Retinal pigment epithelial cell (primary cell): ENCODE measurements at regions not wholly inside any gene's neighbourhood (a gene's known extent, or its start where the extent isn't known, plus 50 kb on each side); places are given as distances from the start of the nearest gene placed in this dataset.
A peak's percentile ranks its signal among the peaks of the same experiment; 100 is the strongest.

Source experiments
- DNase-seq: peaks from one replicate; pipeline ENCODE4 v3.0.0-alpha.2; 2010; ENCODE audit warnings: low read depth
- H3K4me3 ChIP-seq: 2 replicates; pipeline ENCODE4 v1.5.1; 2011; ENCODE audit warnings: mild to moderate bottlenecking, low read length, control low read depth, moderate library complexity
- TF ChIP-seq, protein P1 (sequence below): conservative IDR thresholded peaks from 2 replicates; pipeline ENCODE4 v1.5.1; 2011; ENCODE audit warnings: low read depth, low read length, control low read depth, inconsistent platforms

DNA sequence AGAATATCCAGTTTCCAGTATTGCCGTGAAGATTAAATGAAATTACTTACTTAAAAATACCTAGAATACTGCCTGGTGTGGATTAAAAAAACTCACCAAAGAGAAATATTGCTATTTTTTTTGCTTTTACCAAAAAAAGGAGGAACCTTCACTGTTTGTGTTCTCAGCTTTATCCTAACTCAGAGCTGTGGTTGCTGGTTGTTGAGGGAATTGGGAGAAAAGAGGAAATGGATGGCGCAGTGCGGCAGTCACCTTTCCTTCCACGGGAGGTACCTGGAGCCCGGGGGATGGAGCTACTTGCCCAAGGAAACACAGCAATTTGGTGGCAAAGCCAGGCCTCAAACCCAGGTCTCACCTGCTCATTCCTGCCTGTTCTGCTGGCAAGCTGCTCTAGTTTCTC, 270.3 kb downstream of the RPLP1 start:
- DNase-seq: no peak
- TF ChIP-seq, protein P1, sequence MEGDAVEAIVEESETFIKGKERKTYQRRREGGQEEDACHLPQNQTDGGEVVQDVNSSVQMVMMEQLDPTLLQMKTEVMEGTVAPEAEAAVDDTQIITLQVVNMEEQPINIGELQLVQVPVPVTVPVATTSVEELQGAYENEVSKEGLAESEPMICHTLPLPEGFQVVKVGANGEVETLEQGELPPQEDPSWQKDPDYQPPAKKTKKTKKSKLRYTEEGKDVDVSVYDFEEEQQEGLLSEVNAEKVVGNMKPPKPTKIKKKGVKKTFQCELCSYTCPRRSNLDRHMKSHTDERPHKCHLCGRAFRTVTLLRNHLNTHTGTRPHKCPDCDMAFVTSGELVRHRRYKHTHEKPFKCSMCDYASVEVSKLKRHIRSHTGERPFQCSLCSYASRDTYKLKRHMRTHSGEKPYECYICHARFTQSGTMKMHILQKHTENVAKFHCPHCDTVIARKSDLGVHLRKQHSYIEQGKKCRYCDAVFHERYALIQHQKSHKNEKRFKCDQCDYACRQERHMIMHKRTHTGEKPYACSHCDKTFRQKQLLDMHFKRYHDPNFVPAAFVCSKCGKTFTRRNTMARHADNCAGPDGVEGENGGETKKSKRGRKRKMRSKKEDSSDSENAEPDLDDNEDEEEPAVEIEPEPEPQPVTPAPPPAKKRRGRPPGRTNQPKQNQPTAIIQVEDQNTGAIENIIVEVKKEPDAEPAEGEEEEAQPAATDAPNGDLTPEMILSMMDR: no peak

DNA sequence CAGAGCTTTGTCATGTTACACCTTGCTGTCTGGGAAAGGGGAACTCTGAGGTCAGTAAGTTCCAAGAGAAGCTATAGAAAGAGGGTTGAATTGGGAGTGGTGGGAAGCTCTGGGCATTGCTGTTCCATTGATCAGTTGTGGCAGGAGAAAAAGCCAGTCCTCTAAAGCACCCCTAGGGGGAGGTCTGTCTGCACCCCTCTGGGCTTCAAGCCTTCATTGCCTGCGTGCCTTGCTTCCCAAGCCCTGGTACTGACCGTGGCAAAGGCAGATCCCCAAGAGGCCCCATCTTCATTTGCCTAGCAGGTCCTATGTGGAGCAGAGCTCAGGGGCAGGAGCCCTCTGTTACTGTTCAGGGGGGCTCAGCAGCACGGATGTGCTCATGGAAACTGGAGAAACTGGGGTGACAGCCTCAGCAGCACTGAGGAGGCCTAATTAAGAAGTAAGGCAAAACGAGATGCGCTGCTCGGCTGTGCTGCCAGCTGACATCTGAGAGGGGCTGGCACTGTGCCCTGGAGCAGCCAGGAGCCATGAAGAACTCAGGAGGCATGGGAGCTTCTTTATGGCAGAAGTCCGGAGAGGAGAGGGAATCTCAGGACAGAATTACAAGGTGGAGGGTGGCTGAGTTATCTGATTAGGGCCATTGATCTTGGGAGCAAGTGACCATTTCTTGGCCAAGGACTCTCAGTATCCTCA, 270.9 kb downstream of the RPLP1 start:
- no peak for DNase-seq
- TF ChIP-seq, protein P1: peak; percentile 42
- no peak overlapping the region for H3K4me3 ChIP-seq

More for the DNA sequence above, 270.3 kb downstream of the RPLP1 start:
- H3K4me3 ChIP-seq: no peak overlapping the region

DNA sequence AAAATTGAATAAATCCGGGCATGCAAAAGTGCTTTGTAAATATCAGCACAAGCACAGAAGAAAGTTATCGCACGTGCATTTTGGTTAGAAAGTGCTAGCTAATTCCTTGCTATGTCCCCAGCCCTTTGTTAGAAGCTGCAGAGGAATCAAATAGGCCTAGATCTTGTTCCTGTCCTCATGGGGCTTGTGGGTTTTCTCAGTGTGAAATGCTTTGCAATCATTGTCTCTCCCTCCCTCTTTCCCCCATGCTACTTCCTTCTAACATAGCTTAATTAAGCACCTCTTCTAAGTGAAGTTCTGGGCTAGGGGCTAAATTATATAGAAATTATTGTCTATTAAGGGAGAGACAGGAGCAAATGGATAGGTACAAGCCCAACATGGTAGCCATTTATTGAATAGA, 271.7 kb downstream of the RPLP1 start:
- H3K4me3 ChIP-seq: no peak overlapping the region
- TF ChIP-seq, protein P1: no peak
- no peak for DNase-seq

DNA sequence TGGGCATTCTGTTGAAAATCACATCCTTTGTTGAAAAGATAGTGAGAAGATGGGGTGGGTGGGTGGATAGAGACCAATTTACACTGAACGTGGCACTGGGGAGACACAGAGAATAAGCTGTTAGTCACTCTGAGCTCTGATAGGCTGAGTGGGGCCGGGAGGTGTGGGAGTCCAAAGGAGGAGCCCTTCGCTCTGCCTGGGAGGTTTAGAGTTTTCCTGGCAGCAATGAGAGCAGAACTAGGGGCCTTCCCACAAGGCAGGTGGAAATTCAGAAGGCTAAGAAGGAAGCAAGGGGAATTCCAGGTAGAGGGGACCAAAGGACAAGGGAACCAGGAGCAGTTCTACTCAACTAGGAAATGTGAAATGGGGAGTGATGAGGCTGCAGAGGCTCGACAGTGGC, 272.7 kb downstream of the RPLP1 start:
- DNase-seq: no peak
- no peak overlapping the region for H3K4me3 ChIP-seq
- TF ChIP-seq, protein P1: no peak

DNA sequence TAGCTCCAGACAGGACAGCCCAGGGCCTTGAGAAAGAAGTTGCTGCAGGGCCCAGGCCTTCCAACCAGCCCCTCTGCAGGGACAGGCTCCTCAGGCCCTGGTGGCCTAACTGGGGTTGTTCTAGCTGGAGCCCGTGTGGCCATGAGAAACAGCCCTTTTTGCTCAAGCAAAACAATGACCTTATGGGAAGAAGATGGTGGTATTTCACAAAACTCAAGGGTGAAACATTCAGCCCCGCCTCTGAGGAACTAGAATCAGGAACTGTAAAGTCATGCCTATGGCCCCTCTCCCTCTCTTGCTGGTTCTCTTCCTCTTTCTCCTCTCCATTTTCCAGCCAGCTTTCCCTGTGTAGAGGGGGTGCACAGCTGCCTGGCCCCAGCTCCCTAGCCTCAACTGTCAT, 273.3 kb downstream of the RPLP1 start:
- H3K4me3 ChIP-seq: no peak overlapping the region
- DNase-seq: no peak
- TF ChIP-seq, protein P1: no peak

DNA sequence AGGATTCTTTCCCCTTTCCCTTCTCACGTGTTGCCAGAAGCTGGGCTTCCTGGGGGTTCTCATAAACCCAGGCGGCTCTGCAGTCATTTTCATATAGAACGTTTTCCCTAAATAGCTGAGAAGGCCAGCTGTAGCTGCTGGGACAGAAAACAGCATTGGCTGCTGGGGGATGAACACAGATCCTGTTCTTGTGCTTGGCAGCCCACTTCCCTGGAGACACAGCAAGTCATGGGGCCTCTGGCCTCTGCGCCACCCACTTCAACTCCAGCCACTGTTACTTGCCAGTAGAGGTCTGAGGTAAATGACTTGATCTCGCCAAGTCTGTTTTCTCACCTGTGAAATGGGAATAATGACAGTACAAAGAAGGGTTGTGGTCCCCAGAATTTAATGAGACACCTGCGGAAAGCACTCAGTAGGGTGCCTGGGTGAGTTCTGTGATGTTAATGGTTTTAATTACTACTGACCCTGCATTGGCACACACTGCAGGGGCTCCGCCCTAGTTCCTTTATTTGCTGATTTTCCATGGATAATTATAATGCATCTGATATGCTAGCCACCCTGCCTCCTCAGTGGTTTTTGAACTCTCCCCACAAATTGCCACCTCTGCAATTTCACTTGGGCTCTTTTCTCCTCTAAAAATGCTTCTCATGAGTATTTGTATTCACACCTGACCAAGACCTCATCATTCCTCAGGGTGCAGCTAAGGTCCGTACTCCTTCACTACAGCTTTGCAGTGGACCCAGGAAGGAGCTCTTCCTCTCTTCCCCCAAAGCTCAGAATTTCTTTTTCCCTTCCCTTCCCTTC, 274.7 kb downstream of the RPLP1 start:
- no peak for DNase-seq
- H3K4me3 ChIP-seq: no peak overlapping the region
- TF ChIP-seq, protein P1: no peak
